AG04449 (cell line): ENCODE measurements at regions not wholly inside any gene's neighbourhood (a gene's known extent, or its start where the extent isn't known, plus 50 kb on each side); places are given as distances from the start of the nearest gene placed in this dataset.

Experiments used
- CTCF ChIA-PET: fragments of 350-600 bp; formaldehyde crosslinking; extraction: SDS; loops from one replicate; lab custom pipeline; 2021; ENCODE audit warnings: antibody characterized with exemption; lab: Yijun Ruan, JAX
- POLR2A ChIA-PET: fragments of 400-600, 350-600 bp; formaldehyde crosslinking; extraction: SDS; loops from one replicate; lab custom pipeline; 2020; ENCODE audit warnings: antibody characterized with exemption, inconsistent platforms; lab: Yijun Ruan, JAX
- DNase-seq: peaks from one replicate; pipeline ENCODE4 v3.0.0-alpha.2; 2010; ENCODE audit warnings: low read depth, low spot score
- H3K4me3 ChIP-seq: 2 replicates; pipeline ENCODE4 v1.5.1; 2011; ENCODE audit warnings: low read depth, mild to moderate bottlenecking, control low read depth, low read length
- CTCF ChIP-seq: IDR thresholded peaks from one replicate; pipeline ENCODE4 v1.5.1; 2011; ENCODE audit warnings: mild to moderate bottlenecking, moderate library complexity, low read length, control low read depth, inconsistent platforms; ENCODE audit not compliant: insufficient read depth; ENCODE audit errors: missing control alignments

- no peak for TF ChIP-seq CTCF
- ChIA-PET POLR2A (no interaction called here), CTCF (no interaction called here)
- H3K4me3 ChIP-seq, result no peak overlapping the region
- DNase-seq, result no peak
These were observed 84.5 kb upstream of the RALGAPA2 start for GRCh38 chr20:20796766-20797440.

- H3K4me3 ChIP-seq, result no peak overlapping the region
- ChIA-PET CTCF (no interaction called here), POLR2A (no interaction called here)
- TF ChIP-seq CTCF, result no peak
- no peak for DNase-seq
These were observed 83.3 kb upstream of the RALGAPA2 start for GRCh38 chr20:20795721-20796120.

DNA sequence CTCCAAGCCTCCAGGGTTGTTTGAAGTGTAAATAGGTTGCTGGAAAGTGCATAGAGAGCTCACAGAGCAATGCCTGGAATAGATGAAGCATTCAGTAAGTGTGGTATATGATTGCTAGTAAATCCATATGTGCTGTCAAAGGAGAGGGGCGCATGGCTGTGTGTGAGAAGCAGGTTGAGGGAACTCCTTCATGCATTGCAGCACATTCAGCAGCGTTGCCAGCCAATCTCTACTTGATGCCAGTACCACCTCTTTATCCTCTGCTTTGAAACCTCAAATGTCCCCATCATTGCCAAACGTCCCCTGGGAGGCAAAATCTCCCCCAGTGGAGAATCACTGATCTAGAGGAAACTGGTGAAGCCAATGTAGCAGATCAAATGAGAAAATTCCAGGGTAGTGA, 82.7 kb upstream of the RALGAPA2 start:
- DNase-seq, result no peak

GRCh38 chr20:20793591-20793990, 81.1 kb upstream of the RALGAPA2 start:
- no peak overlapping the region for H3K4me3 ChIP-seq
- no peak for DNase-seq
- ChIA-PET POLR2A (no interaction called here), CTCF (no interaction called here)
- TF ChIP-seq CTCF, result no peak

More for the DNA sequence above, 82.7 kb upstream of the RALGAPA2 start:
- TF ChIP-seq CTCF, result no peak
- CTCF ChIA-PET, result no interaction called here
- POLR2A ChIA-PET, result no interaction called here
- H3K4me3 ChIP-seq, result no peak overlapping the region

- no peak overlapping the region for H3K4me3 ChIP-seq
These were observed 79.5 kb upstream of the RALGAPA2 start for GRCh38 chr20:20791664-20792568.

More at GRCh38 chr20:20791664-20792568, 79.5 kb upstream of the RALGAPA2 start:
- TF ChIP-seq CTCF, result no peak
- no peak for DNase-seq
- POLR2A ChIA-PET, result no interaction called here
- CTCF ChIA-PET, result no interaction called here
